ENCODE measurements at regions not wholly inside any gene's neighbourhood (a gene's known extent, or its start where the extent isn't known, plus 50 kb on each side); places are given as distances from the start of the nearest gene placed in this dataset.

DNA sequence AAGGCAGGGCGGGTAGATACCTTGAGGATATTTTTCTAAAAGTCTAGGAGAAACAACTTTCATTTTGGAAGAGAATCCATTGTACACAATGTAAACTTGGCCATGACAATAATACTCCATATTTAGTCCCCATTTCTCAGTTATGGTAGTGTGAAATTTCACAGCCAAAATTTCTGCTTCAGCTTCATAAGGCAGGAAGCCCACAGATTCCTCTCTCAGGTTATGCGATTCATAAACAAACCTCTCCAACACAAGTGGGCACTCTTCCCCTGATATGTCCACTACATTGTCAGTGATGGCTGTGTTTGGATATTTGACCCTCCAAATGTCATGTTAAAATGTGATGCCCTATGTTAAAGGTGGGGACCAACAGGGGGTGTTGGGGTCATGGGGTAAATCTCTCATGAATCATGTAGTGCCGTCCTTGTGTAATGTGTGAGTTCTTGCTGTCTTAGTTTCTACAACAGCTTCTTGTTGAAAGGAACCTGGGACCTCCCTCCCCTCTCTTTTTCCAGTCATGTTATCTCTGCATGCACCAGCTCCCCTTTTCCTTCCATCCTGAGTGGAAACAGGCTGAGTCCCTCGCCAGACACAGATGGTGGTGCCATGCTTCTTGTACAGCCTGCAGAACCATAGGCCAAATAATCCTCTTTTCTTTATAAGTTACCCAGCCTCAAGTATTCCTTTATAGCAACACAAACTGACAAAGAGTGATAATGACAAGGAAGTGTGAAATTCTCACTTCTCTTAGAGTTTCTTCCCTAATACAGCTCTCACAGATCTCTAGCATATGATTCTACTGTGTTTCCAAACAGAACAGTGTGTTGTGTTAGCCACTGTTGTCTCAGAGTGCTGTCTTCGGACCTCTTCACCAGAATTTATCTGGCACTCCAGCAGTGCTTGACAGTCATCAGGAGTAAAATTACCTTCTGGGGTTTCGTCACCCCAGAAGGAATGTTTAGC lies 598.4 kb upstream of the GNPDA2 start (continued):
- TF ChIP-seq RAD51 (IDR thresholded peaks at IDR 0.05), result no peak

DNA sequence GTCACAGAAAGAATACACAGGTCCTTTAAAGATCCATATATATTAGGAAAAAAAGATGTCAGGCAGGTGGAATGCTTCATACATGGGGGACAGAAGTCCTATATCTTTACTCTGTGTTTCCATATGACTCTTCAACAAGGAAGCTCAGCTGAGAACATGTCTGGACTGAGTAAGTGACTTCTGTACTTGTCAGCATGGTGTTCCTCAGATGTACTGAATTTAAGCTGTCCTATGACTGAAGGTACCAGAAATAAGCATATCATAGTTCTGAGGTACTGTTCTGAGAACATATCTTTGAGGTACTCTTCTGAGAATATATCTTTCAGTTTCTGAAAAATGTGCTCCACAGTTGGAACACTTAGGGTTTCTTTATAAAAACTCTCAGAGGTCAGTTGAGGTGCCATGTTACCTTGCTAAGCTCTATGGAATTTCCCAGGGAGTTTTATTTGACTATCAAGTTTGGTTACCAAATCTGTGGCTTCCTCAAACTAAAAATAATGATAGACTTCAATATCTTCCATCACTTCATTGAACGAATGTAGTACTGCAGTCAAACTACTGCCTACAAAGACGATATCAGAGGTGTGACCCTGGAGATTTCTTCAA lies 597.2 kb upstream of the GNPDA2 start:
- FAIRE-seq, result peak; percentile 59
- CTCF ChIA-PET, result no interaction called here

More for the DNA sequence above, 597.2 kb upstream of the GNPDA2 start:
- DNase-seq (ENCODE audit: low read depth, low spot score), result no peak
- Histone ChIP-seq H3K79me2 (ENCODE audit: control insufficient read depth, insufficient read depth, low read length) (no peaks in the 10 kb centered on the region), H3K27ac (ENCODE audit: control insufficient read depth, insufficient read depth) (no peak overlapping the region), H3K4me3 (no peak overlapping the region), H3K9me3 (replicated peaks; ENCODE audit: control insufficient read depth, insufficient read depth, low read length) (no peaks in the 10 kb centered on the region), H4K20me1 (ENCODE audit: control insufficient read depth, insufficient read depth) (no peaks in the 10 kb centered on the region), H3K27me3 (replicated peaks in 1 of 2; ENCODE audit: control insufficient read depth in 2 of 2, insufficient read depth in 2 of 2, low read length in 1 of 2) (no peaks in the 10 kb centered on the region), H3K4me1 (ENCODE audit: control insufficient read depth, insufficient read depth, low read length) (no peaks in the 10 kb centered on the region), H3K4me2 (ENCODE audit: control insufficient read depth, insufficient read depth) (no peak overlapping the region), H3K36me3 (ENCODE audit: control insufficient read depth in 2 of 2, insufficient read depth in 2 of 2, low read length in 1 of 2) (no peaks in the 10 kb centered on the region), H3K9ac (ENCODE audit: control insufficient read depth, insufficient read depth, low read length) (no peak overlapping the region), H2AFZ (ENCODE audit: control insufficient read depth, low read depth, low read length) (no peak overlapping the region)
- ATAC-seq, result no peak; the same call in 2 of the 3 replicates
- SMC1A ChIA-PET (ENCODE audit: uncharacterized antibody, unreplicated experiment), result no interaction called here
- in situ Hi-C loops (cut with MboI), result no loop called here
- POLR2A ChIA-PET, result no interaction called here
- RAD21 ChIA-PET (ENCODE audit: unreplicated experiment), result no interaction called here
- TF ChIP-seq ZBED1 (IDR thresholded peaks at IDR 0.05; ENCODE audit: borderline replicate concordance), result peak; percentile 39; the same call in 1 of the 2 replicates
- peak; percentile 65; the same call in 1 of the 2 replicates for TF ChIP-seq FOXM1 (IDR thresholded peaks at IDR 0.05; ENCODE audit: low read depth, low read length)
- peak; percentile 48; the same call in 1 of the 2 replicates for TF ChIP-seq RUNX3 (IDR thresholded peaks at IDR 0.05; ENCODE audit: low read length)
- no peak for TF ChIP-seq HDAC2 (IDR thresholded peaks at IDR 0.05)
- no peak for TF ChIP-seq NFYB (IDR thresholded peaks at IDR 0.05; ENCODE audit: insufficient read depth, low read depth, low read length)
- TF ChIP-seq NFIC (IDR thresholded peaks at IDR 0.05; ENCODE audit: low read depth, low read length), result peak; percentile 48; the same call in 1 of the 2 replicates
- 0 out of 2 replicates have a peak, but pooled peaks have one; percentile 12 for TF ChIP-seq JUNB (IDR thresholded peaks at IDR 0.05)
- TF ChIP-seq, protein P1, sequence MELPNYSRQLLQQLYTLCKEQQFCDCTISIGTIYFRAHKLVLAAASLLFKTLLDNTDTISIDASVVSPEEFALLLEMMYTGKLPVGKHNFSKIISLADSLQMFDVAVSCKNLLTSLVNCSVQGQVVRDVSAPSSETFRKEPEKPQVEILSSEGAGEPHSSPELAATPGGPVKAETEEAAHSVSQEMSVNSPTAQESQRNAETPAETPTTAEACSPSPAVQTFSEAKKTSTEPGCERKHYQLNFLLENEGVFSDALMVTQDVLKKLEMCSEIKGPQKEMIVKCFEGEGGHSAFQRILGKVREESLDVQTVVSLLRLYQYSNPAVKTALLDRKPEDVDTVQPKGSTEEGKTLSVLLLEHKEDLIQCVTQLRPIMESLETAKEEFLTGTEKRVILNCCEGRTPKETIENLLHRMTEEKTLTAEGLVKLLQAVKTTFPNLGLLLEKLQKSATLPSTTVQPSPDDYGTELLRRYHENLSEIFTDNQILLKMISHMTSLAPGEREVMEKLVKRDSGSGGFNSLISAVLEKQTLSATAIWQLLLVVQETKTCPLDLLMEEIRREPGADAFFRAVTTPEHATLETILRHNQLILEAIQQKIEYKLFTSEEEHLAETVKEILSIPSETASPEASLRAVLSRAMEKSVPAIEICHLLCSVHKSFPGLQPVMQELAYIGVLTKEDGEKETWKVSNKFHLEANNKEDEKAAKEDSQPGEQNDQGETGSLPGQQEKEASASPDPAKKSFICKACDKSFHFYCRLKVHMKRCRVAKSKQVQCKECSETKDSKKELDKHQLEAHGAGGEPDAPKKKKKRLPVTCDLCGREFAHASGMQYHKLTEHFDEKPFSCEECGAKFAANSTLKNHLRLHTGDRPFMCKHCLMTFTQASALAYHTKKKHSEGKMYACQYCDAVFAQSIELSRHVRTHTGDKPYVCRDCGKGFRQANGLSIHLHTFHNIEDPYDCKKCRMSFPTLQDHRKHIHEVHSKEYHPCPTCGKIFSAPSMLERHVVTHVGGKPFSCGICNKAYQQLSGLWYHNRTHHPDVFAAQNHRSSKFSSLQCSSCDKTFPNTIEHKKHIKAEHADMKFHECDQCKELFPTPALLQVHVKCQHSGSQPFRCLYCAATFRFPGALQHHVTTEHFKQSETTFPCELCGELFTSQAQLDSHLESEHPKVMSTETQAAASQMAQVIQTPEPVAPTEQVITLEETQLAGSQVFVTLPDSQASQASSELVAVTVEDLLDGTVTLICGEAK (IDR thresholded peaks at IDR 0.05; ENCODE audit: borderline replicate concordance), result no peak
- TF ChIP-seq MEF2A (IDR thresholded peaks at IDR 0.05; ENCODE audit: insufficient read depth, low read depth, low read length), result 0 out of 2 replicates have a peak, but pooled peaks have one; percentile 32
- peak in 1 of 2 experiments; percentile 28; a peak in 1 of 4 replicates for TF ChIP-seq ETV6 (conservative IDR thresholded peaks at IDR 0.05 in 1 of 2, IDR thresholded peaks at IDR 0.05 in 1 of 2; ENCODE audit: borderline replicate concordance in 1 of 2, low read depth in 1 of 2)
- intact Hi-C loops (cut with micrococcal nuclease; ENCODE audit: unreplicated experiment), result no loop called here
- WGBS (ENCODE audit: insufficient coverage, insufficient replicate concordance, low lambda C conversion rate, missing lambda C conversion rate), result 4% methylated on average over 2 of the region's 2 CpGs
- BruUV-seq (replicated peaks), result no TSS peak

Measured in GM12878 (cell line).